H9 (cell line): ENCODE measurements at regions not wholly inside any gene's neighbourhood (a gene's known extent, or its start where the extent isn't known, plus 50 kb on each side); places are given as distances from the start of the nearest gene placed in this dataset.

Experiments used
- DNase-seq: peaks from one replicate; pipeline ENCODE4 v3.0.0-alpha.2; 2017
- H2AFZ ChIP-seq: one replicate; pipeline ENCODE4 v1.6.1; 2013; ENCODE audit warnings: mild to moderate bottlenecking, low read length, control low read depth, moderate library complexity
- H2AK5ac ChIP-seq: 2 replicates; pipeline ENCODE4 v1.6.1; 2013; ENCODE audit warnings: low read length, control low read depth, mixed read lengths; ENCODE audit not compliant: insufficient read length
- H2BK120ac ChIP-seq: one replicate; pipeline ENCODE4 v1.6.1; 2013; ENCODE audit warnings: low read depth, mild to moderate bottlenecking, low read length, control low read depth, inconsistent platforms; ENCODE audit not compliant: poor library complexity, severe bottlenecking
- H2BK12ac ChIP-seq: 2 replicates; pipeline ENCODE4 v1.6.1; 2013; ENCODE audit warnings: low read length, control low read depth, mixed read lengths, low read depth; ENCODE audit not compliant: insufficient read length
- H2BK15ac ChIP-seq: 2 replicates; pipeline ENCODE4 v1.6.1; 2013; ENCODE audit warnings: low read depth, low read length, control low read depth
- H2BK20ac ChIP-seq: one replicate; pipeline ENCODE4 v1.6.1; 2013; ENCODE audit warnings: low read depth, mild to moderate bottlenecking, low read length, control low read depth, inconsistent platforms; ENCODE audit not compliant: poor library complexity, severe bottlenecking
- H2BK5ac ChIP-seq: 2 replicates; pipeline ENCODE4 v1.6.1; 2013; ENCODE audit warnings: low read length, control low read depth, mixed read lengths; ENCODE audit not compliant: insufficient read length
- H3K14ac ChIP-seq: 2 replicates; pipeline ENCODE4 v1.6.1; 2013; ENCODE audit warnings: low read length, control low read depth; ENCODE audit not compliant: insufficient read depth
- H3K18ac ChIP-seq: 2 replicates; pipeline ENCODE4 v1.6.1; 2013; ENCODE audit warnings: low read depth, mild to moderate bottlenecking, mixed read lengths, low read length, control low read depth; ENCODE audit not compliant: insufficient read length
- H3K23ac ChIP-seq: 2 replicates; pipeline ENCODE4 v1.6.1; 2013; ENCODE audit warnings: low read length, control low read depth, mixed read lengths, low read depth; ENCODE audit not compliant: insufficient read length
- H3K23me2 ChIP-seq: 2 replicates; pipeline ENCODE4 v1.6.1; 2013; ENCODE audit warnings: low read depth, mild to moderate bottlenecking, mixed read lengths, low read length, control low read depth; ENCODE audit not compliant: insufficient read length, poor library complexity, severe bottlenecking
- H3K27ac ChIP-seq: 2 replicates; pipeline ENCODE4 v1.5.1; 2013; ENCODE audit warnings: low read length, control low read depth, mixed read lengths, low read depth; ENCODE audit not compliant: insufficient read length
- H3K27me3 ChIP-seq: 2 replicates; pipeline ENCODE4 v1.6.1; 2013; ENCODE audit warnings: low read length, control low read depth, inconsistent platforms; ENCODE audit not compliant: insufficient read depth
- H3K4ac ChIP-seq: 2 replicates; pipeline ENCODE4 v1.6.1; 2013; ENCODE audit warnings: low read depth, mild to moderate bottlenecking, control low read depth, inconsistent platforms, low read length, moderate library complexity
- H3K4me1 ChIP-seq: 2 replicates; pipeline ENCODE4 v1.6.1; 2013; ENCODE audit warnings: low read length, control low read depth, inconsistent platforms; ENCODE audit not compliant: insufficient read depth
- H3K4me2 ChIP-seq: 2 replicates; pipeline ENCODE4 v1.6.1; 2013; ENCODE audit warnings: low read length, control low read depth, mixed read lengths; ENCODE audit not compliant: insufficient read length, insufficient read depth
- H3K56ac ChIP-seq: 2 replicates; pipeline ENCODE4 v1.6.1; 2013; ENCODE audit warnings: low read depth, mild to moderate bottlenecking, mixed read lengths, low read length, control low read depth; ENCODE audit not compliant: insufficient read length
- H3K79me1 ChIP-seq: 2 replicates; pipeline ENCODE4 v1.6.1; 2013; ENCODE audit warnings: low read depth, mild to moderate bottlenecking, moderate library complexity, low read length, control low read depth, inconsistent platforms; ENCODE audit not compliant: insufficient read depth, poor library complexity, severe bottlenecking
- H3K79me2 ChIP-seq: 2 replicates; pipeline ENCODE4 v1.6.1; 2013; ENCODE audit warnings: low read length, control low read depth, inconsistent platforms; ENCODE audit not compliant: insufficient read depth
- H3K9ac ChIP-seq: 2 replicates; pipeline ENCODE4 v1.6.1; 2013; ENCODE audit warnings: low read length, control low read depth, mixed read lengths; ENCODE audit not compliant: insufficient read length; ENCODE audit errors: extremely low read depth
- H3K9me3 ChIP-seq: one replicate; pipeline ENCODE4 v1.6.1; 2013; ENCODE audit warnings: low read depth, low read length, inconsistent platforms; ENCODE audit not compliant: control insufficient read depth
- H3T11ph ChIP-seq: one replicate; pipeline ENCODE4 v1.6.1; 2013; ENCODE audit warnings: mild to moderate bottlenecking, low read length, control low read depth, inconsistent platforms
- H4K20me1 ChIP-seq: one replicate; pipeline ENCODE4 v1.6.1; 2013; ENCODE audit not compliant: control insufficient read depth, insufficient read length, insufficient read depth
- H4K5ac ChIP-seq: 2 replicates; pipeline ENCODE4 v1.6.1; 2013; ENCODE audit warnings: low read depth, mild to moderate bottlenecking, mixed read lengths, low read length, control low read depth; ENCODE audit not compliant: insufficient read length
- H4K8ac ChIP-seq: replicated peaks from 2 replicates; pipeline ENCODE4 v1.6.1; 2013; ENCODE audit warnings: low read length, control low read depth, mixed read lengths, low read depth; ENCODE audit not compliant: insufficient read length
- H4K91ac ChIP-seq: 2 replicates; pipeline ENCODE4 v1.6.1; 2013; ENCODE audit warnings: low read depth, mild to moderate bottlenecking, moderate library complexity, mixed read lengths, low read length, control low read depth; ENCODE audit not compliant: insufficient read length
- H3K27ac Mint-ChIP-seq, 3 experiments: 2 replicates in 2 of 3; 3 replicates in 1 of 3; pipeline ENCODE4 v1.8.0; 2020 to 2021; ENCODE audit warnings: mixed read lengths in 3 of 3, mild to moderate bottlenecking in 1 of 3, moderate library complexity in 1 of 3
- H3K27me3 Mint-ChIP-seq: 2 replicates; pipeline ENCODE4 v1.8.0; 2021; ENCODE audit warnings: low read depth, mild to moderate bottlenecking, moderate library complexity, mixed read lengths
- H3K36me3 Mint-ChIP-seq, 3 experiments: 2 replicates in 2 of 3; 3 replicates in 1 of 3; pipeline ENCODE4 v1.8.0; 2020 to 2021; ENCODE audit warnings: low read depth in 3 of 3, mixed read lengths in 3 of 3; ENCODE audit not compliant: insufficient read depth in 1 of 3
- H3K4me1 Mint-ChIP-seq, 2 experiments: 2 replicates each; pipeline ENCODE4 v1.8.0; 2020; ENCODE audit warnings: mixed read lengths in 2 of 2
- H3K4me3 Mint-ChIP-seq, 2 experiments: 2 replicates in 1 of 2; 3 replicates in 1 of 2; pipeline ENCODE4 v1.8.0; 2020 to 2021; ENCODE audit warnings: mild to moderate bottlenecking in 2 of 2, mixed read lengths in 2 of 2, moderate library complexity in 1 of 2
- H3K9me3 Mint-ChIP-seq, 2 experiments: 2 replicates in 1 of 2; 3 replicates in 1 of 2; pipeline ENCODE4 v1.8.0; 2020; ENCODE audit warnings: mild to moderate bottlenecking in 2 of 2, mixed read lengths in 2 of 2, moderate library complexity in 1 of 2
- WGBS: extraction: QIAGEN DNeasy Blood & Tissue Kit; methylation state at CpG from one replicate; pipeline ENCODE4 v1.1.7; 2013; ENCODE audit warnings: missing lambda C conversion rate, low lambda C conversion rate, mixed read lengths; ENCODE audit not compliant: insufficient read length; ENCODE audit errors: extremely low coverage; 5-methylcytosine and 5-hydroxymethylcytosine counted together
- TF ChIP-seq, protein P1 (sequence below): fragments of 200-600 bp; sonication (generic); conservative IDR thresholded peaks from 3 replicates; pipeline ENCODE4 v1.8.0; 2021; ENCODE audit warnings: antibody characterized with exemption, mild to moderate bottlenecking

DNA sequence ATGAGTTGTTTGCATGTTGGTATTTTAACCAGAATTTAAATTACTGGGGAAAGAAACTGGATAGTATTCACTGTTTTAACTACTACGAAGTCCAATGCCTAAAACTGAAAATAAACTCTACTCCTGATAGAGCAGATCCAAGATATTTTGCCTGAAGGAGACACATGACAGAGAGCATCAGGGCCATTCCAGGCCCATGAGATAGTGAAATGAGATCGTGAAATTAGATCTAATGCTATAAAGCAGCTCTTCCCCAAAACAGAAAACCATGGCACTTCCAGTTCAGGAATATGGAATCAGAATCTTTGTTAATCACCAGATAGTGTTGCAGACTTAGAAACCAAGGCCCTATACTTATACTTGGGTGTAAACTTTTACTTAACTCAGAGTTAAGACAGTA is 124.3 kb upstream of the CACNA2D1 start:
- H3T11ph ChIP-seq = no peak overlapping the region
- no peak overlapping the region for H2BK5ac ChIP-seq
- no peak overlapping the region for H2BK120ac ChIP-seq
- peaks cover 6 to 8% of the 10 kb centered on the region in 2 experiments; a peak in 3 of 4 replicates for H3K4me1 Mint-ChIP-seq
- TF ChIP-seq, protein P1, sequence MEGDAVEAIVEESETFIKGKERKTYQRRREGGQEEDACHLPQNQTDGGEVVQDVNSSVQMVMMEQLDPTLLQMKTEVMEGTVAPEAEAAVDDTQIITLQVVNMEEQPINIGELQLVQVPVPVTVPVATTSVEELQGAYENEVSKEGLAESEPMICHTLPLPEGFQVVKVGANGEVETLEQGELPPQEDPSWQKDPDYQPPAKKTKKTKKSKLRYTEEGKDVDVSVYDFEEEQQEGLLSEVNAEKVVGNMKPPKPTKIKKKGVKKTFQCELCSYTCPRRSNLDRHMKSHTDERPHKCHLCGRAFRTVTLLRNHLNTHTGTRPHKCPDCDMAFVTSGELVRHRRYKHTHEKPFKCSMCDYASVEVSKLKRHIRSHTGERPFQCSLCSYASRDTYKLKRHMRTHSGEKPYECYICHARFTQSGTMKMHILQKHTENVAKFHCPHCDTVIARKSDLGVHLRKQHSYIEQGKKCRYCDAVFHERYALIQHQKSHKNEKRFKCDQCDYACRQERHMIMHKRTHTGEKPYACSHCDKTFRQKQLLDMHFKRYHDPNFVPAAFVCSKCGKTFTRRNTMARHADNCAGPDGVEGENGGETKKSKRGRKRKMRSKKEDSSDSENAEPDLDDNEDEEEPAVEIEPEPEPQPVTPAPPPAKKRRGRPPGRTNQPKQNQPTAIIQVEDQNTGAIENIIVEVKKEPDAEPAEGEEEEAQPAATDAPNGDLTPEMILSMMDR = no peak
- no peak overlapping the region for H3K27ac Mint-ChIP-seq
- H2BK15ac ChIP-seq = no peak overlapping the region
- no peak overlapping the region for H3K56ac ChIP-seq
- H3K23ac ChIP-seq = no peak overlapping the region
- no peaks in the 10 kb centered on the region for H3K79me1 ChIP-seq
- no peaks in the 10 kb centered on the region for H3K79me2 ChIP-seq
- no peaks in the 10 kb centered on the region for H3K27me3 ChIP-seq
- H3K4me2 ChIP-seq = no peak overlapping the region
- no CpG with 5 or more reads among the region's 2 CpGs for WGBS
- no peak overlapping the region for H3K9ac ChIP-seq
- H2BK12ac ChIP-seq = no peak overlapping the region
- H3K9me3 Mint-ChIP-seq = no peaks in the 10 kb centered on the region
- H3K36me3 Mint-ChIP-seq = no peaks in the 10 kb centered on the region
- H4K91ac ChIP-seq = no peak overlapping the region
- H2BK20ac ChIP-seq = no peak overlapping the region
- H3K27ac ChIP-seq = no peak overlapping the region
- H2AK5ac ChIP-seq = no peak overlapping the region
- H3K18ac ChIP-seq = no peak overlapping the region
- no peak overlapping the region for H4K5ac ChIP-seq
- H3K4me1 ChIP-seq = no peaks in the 10 kb centered on the region
- H3K4ac ChIP-seq = no peak overlapping the region
- H2AFZ ChIP-seq = no peak overlapping the region
- H3K9me3 ChIP-seq = no peaks in the 10 kb centered on the region
- DNase-seq = no peak
- H3K4me3 Mint-ChIP-seq = no peak overlapping the region
- H4K8ac ChIP-seq = no peak overlapping the region
- no peak overlapping the region for H3K14ac ChIP-seq
- H4K20me1 ChIP-seq = no peaks in the 10 kb centered on the region
- no peaks in the 10 kb centered on the region for H3K23me2 ChIP-seq
- H3K27me3 Mint-ChIP-seq = no peaks in the 10 kb centered on the region
